SU-DHL-6 (cell line): ENCODE measurements at regions not wholly inside any gene's neighbourhood (a gene's known extent, or its start where the extent isn't known, plus 50 kb on each side); places are given as distances from the start of the nearest gene placed in this dataset.

Experiments used
- H2AFZ ChIP-seq: fragments of 200-600 bp; sonication (generic); 2 replicates; pipeline ENCODE4 v1.6.1; 2014; ENCODE audit warnings: low read depth, mild to moderate bottlenecking, moderate library complexity, mixed read lengths, antibody characterized with exemption, low read length; ENCODE audit not compliant: severe bottlenecking
- H3F3A ChIP-seq: fragments of 200-600 bp; shearing (Covaris generic); 2 replicates; pipeline ENCODE4 v1.6.0; 2016; ENCODE audit warnings: antibody characterized with exemption, mild to moderate bottlenecking; ENCODE audit not compliant: insufficient read depth
- H3K27ac ChIP-seq: fragments of 200-600 bp; sonication (generic); 2 replicates; pipeline ENCODE4 v1.5.1; 2016; ENCODE audit warnings: low read depth, mild to moderate bottlenecking, low read length, moderate library complexity, mixed read lengths
- H3K27me3 ChIP-seq: fragments of 200-600 bp; sonication (generic), shearing (Covaris generic); 2 replicates; pipeline ENCODE4 v1.6.0; 2014; ENCODE audit warnings: mild to moderate bottlenecking, low read length
- H3K36me3 ChIP-seq: fragments of 200-600 bp; sonication (generic); 2 replicates; pipeline ENCODE4 v1.6.1; 2014; ENCODE audit warnings: mild to moderate bottlenecking, low read length, mixed read lengths
- H3K4me2 ChIP-seq: fragments of 300-600, 200-600 bp; shearing (Covaris generic), sonication (generic); 2 replicates; pipeline ENCODE4 v1.6.0; 2014; ENCODE audit warnings: low read length, low read depth, mild to moderate bottlenecking; ENCODE audit not compliant: poor library complexity, severe bottlenecking
- H3K4me3 ChIP-seq: fragments of 200-600 bp; sonication (generic); 2 replicates; pipeline ENCODE4 v1.5.1; 2014; ENCODE audit warnings: antibody characterized with exemption, low read length, mild to moderate bottlenecking, mixed read lengths; ENCODE audit not compliant: insufficient read depth, poor library complexity, severe bottlenecking
- H3K79me2 ChIP-seq: fragments of 200-600 bp; sonication (generic); 2 replicates; pipeline ENCODE4 v1.6.1; 2014; ENCODE audit warnings: mild to moderate bottlenecking, low read length, moderate library complexity; ENCODE audit not compliant: insufficient read depth
- H3K9ac ChIP-seq: fragments of 200-600 bp; sonication (generic); 2 replicates; pipeline ENCODE4 v1.7.0; 2014; ENCODE audit warnings: mild to moderate bottlenecking, low read length
- H3K9me2 ChIP-seq: fragments of 200-600 bp; sonication (generic); replicated peaks from 2 replicates; pipeline ENCODE4 v1.6.1; 2014; ENCODE audit warnings: low read length; ENCODE audit not compliant: insufficient read depth
- H3K9me3 ChIP-seq: fragments of 200-600 bp; sonication (generic); 2 replicates; pipeline ENCODE4 v1.6.1; 2014; ENCODE audit warnings: low read length, mixed read lengths; ENCODE audit not compliant: insufficient read depth
- H4K20me1 ChIP-seq: fragments of 200-600 bp; sonication (generic); 2 replicates; pipeline ENCODE4 v1.6.1; 2014; ENCODE audit warnings: low read depth, mild to moderate bottlenecking, antibody characterized with exemption, low read length, moderate library complexity, mixed read lengths
- CTCF ChIP-seq: fragments of 200-600 bp; sonication (generic); IDR thresholded peaks from one replicate; pipeline ENCODE4 v1.5.1; 2017; ENCODE audit warnings: antibody characterized with exemption, mild to moderate bottlenecking, low read length, moderate library complexity; ENCODE audit not compliant: insufficient read depth, poor library complexity, severe bottlenecking
- EZH2phosphoT487 ChIP-seq: fragments of 200-600 bp; sonication (generic), shearing (Covaris generic); conservative IDR thresholded peaks from 2 replicates; pipeline ENCODE4 v1.6.1; 2018; ENCODE audit warnings: mild to moderate bottlenecking, antibody characterized with exemption, low read length, moderate library complexity, mixed read lengths

DNA sequence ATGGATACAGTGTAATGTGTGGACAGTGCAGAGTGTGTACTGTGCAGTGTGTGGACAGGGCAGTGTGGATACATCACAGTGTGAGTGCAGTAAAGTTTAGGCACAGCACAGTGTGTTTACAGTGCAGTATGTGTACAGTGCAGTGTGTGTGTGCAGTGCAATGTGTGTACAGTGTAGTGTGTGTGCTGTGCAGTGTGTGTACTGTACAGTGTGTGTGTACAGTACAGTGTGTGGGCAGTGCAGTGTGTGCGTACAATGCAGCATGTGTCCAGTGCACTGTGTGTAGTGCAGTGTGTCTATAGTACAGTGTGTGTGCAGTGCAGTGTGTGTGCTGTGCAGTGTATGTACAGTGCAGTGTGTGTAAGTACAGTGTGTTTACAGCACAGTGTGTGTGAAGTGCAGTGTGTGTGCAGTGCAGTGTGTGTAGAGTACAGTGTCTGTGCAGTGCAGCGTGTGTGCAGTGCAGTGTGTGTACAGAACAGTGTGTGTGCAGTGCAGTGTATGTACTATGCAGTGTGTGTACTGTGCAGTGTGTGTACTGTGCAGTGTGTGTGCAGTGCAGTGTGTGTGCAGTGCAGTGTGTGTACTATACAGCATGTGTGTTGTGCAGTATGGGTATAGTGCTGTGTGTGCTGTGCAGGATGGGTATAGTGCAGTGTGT is 385.2 kb downstream of the KIF16B start:
- Histone ChIP-seq H3K79me2 (no peaks in the 10 kb centered on the region), H3K9me3 (no peaks in the 10 kb centered on the region), H3K27me3 (no peaks in the 10 kb centered on the region), H3K4me3 (no peak overlapping the region), H3K27ac (no peak overlapping the region), H3K36me3 (no peaks in the 10 kb centered on the region), H3K9ac (no peak overlapping the region), H4K20me1 (no peaks in the 10 kb centered on the region), H2AFZ (no peak overlapping the region), H3K9me2 (no peaks in the 10 kb centered on the region), H3K4me2 (no peak overlapping the region), H3F3A (no peaks in the 10 kb centered on the region)
- TF ChIP-seq EZH2phosphoT487 (no peak), CTCF (no peak)

- no peak overlapping the region for H3K4me2 ChIP-seq
- TF ChIP-seq CTCF (no peak), EZH2phosphoT487 (no peak)
- H3K4me3 ChIP-seq = no peak overlapping the region
- no peaks in the 10 kb centered on the region for H3K27me3 ChIP-seq
- no peaks in the 10 kb centered on the region for H3K9me3 ChIP-seq
- no peaks in the 10 kb centered on the region for H3K79me2 ChIP-seq
- no peaks in the 10 kb centered on the region for H3K9me2 ChIP-seq
- no peak overlapping the region for H2AFZ ChIP-seq
- H3K27ac ChIP-seq = no peak overlapping the region
- no peak overlapping the region for H3K9ac ChIP-seq
- H4K20me1 ChIP-seq = no peaks in the 10 kb centered on the region
- no peaks in the 10 kb centered on the region for H3K36me3 ChIP-seq
- H3F3A ChIP-seq = no peaks in the 10 kb centered on the region
Observed at GRCh38 chr20:16179919-16180318, 393.3 kb downstream of the KIF16B start.

- Histone ChIP-seq H3K9me2 (no peaks in the 10 kb centered on the region), H3K4me3 (no peak overlapping the region), H3K9ac (no peak overlapping the region), H3K79me2 (no peaks in the 10 kb centered on the region), H2AFZ (no peak overlapping the region), H3K9me3 (no peaks in the 10 kb centered on the region), H3F3A (no peaks in the 10 kb centered on the region), H3K36me3 (no peaks in the 10 kb centered on the region), H3K27me3 (no peaks in the 10 kb centered on the region), H3K4me2 (no peak overlapping the region), H4K20me1 (no peaks in the 10 kb centered on the region), H3K27ac (no peak overlapping the region)
- TF ChIP-seq CTCF (no peak), EZH2phosphoT487 (no peak)
Observed at GRCh38 chr20:16179371-16179770, 393.9 kb downstream of the KIF16B start.
